Epithelial cell of esophagus (primary cell): ENCODE measurements at regions not wholly inside any gene's neighbourhood (a gene's known extent, or its start where the extent isn't known, plus 50 kb on each side); places are given as distances from the start of the nearest gene placed in this dataset.
A peak's percentile ranks its signal among the peaks of the same experiment; 100 is the strongest.

Source experiments
- DNase-seq: peaks from one replicate; pipeline ENCODE4 v3.0.0; 2010; ENCODE audit warnings: low read depth
- H3K4me3 ChIP-seq: 2 replicates; pipeline ENCODE4 v1.5.1; 2011; ENCODE audit warnings: mild to moderate bottlenecking, low read length, control low read depth
- CTCF ChIP-seq: IDR thresholded peaks from 2 replicates; pipeline ENCODE4 v1.5.1; 2011; ENCODE audit warnings: low read depth, mild to moderate bottlenecking, low read length, control low read depth, inconsistent platforms; ENCODE audit not compliant: insufficient read depth; ENCODE audit errors: missing control alignments

- TF ChIP-seq CTCF = no peak
- no peak overlapping the region for H3K4me3 ChIP-seq
- DNase-seq = no peak
Measured at GRCh38 chr3:14252321-14253021, 73.9 kb downstream of the LSM3 start.

GRCh38 chr3:14253022-14253706, 74.5 kb downstream of the LSM3 start:
- peak; percentile 51 for DNase-seq
- no peak overlapping the region for H3K4me3 ChIP-seq
- TF ChIP-seq CTCF = no peak

- H3K4me3 ChIP-seq = no peak overlapping the region
- TF ChIP-seq CTCF = no peak
- no peak for DNase-seq
Measured at GRCh38 chr3:14253707-14254382, 75.2 kb downstream of the LSM3 start.

- no peak overlapping the region for H3K4me3 ChIP-seq
- no peak for TF ChIP-seq CTCF
- DNase-seq = no peak
Measured at GRCh38 chr3:14254812-14255702, 76.4 kb downstream of the LSM3 start.

- no peak for TF ChIP-seq CTCF
- DNase-seq = peak; percentile 39
Measured at GRCh38 chr3:14256046-14256445, 77.4 kb downstream of the LSM3 start.

GRCh38 chr3:14256561-14257342, 78.1 kb downstream of the LSM3 start:
- H3K4me3 ChIP-seq = no peak overlapping the region
- peak; percentile 28 for TF ChIP-seq CTCF
- DNase-seq = peak; percentile 49

More at GRCh38 chr3:14256046-14256445, 77.4 kb downstream of the LSM3 start:
- H3K4me3 ChIP-seq = no peak overlapping the region
